NT2/D1 (cell line): ENCODE measurements at regions not wholly inside any gene's neighbourhood (a gene's known extent, or its start where the extent isn't known, plus 50 kb on each side); places are given as distances from the start of the nearest gene placed in this dataset.
"Not testable (repeated sequence)": the region's sequence is repeated elsewhere in the genome, so short reads cannot be mapped to it uniquely, and the experiment has no call there.

ENCODE experiments used
- DNase-seq: peaks from one replicate; pipeline ENCODE4 v3.0.0-alpha.2; 2011; ENCODE audit warnings: low read depth, low spot score
- H3K27me3 ChIP-seq: 2 replicates; pipeline ENCODE4 v1.6.0; 2011; ENCODE audit warnings: mild to moderate bottlenecking; ENCODE audit not compliant: insufficient read length, insufficient read depth
- H3K36me3 ChIP-seq: 2 replicates; pipeline ENCODE4 v1.6.1; 2011; ENCODE audit warnings: mild to moderate bottlenecking, low read length, mixed read lengths; ENCODE audit not compliant: insufficient read depth, insufficient read length
- H3K4me1 ChIP-seq: 2 replicates; pipeline ENCODE4 v1.5.1; 2011; ENCODE audit not compliant: insufficient read depth, insufficient read length
- H3K4me3 ChIP-seq: 2 replicates; pipeline ENCODE4 v1.5.1; 2011; ENCODE audit warnings: low read depth; ENCODE audit not compliant: insufficient read length
- H3K9ac ChIP-seq: 2 replicates; pipeline ENCODE4 v1.6.0; 2011; ENCODE audit warnings: low read depth; ENCODE audit not compliant: insufficient read length
- H3K9me3 ChIP-seq: 2 replicates; pipeline ENCODE4 v1.5.1; 2011; ENCODE audit warnings: mild to moderate bottlenecking, low read length; ENCODE audit not compliant: insufficient read depth
- SUZ12 ChIP-seq: IDR thresholded peaks from 2 replicates; pipeline ENCODE4 v1.6.1; 2011; ENCODE audit not compliant: insufficient read length, insufficient read depth; ENCODE audit errors: extremely low read depth
- YY1 ChIP-seq: IDR thresholded peaks from 2 replicates; pipeline ENCODE4 v1.6.1; 2011; ENCODE audit not compliant: insufficient read length, insufficient read depth
- ZNF274 ChIP-seq: IDR thresholded peaks from 2 replicates; pipeline ENCODE4 v1.6.1; 2011; ENCODE audit warnings: mild to moderate bottlenecking, low read depth, low read length

GRCh38 chr2:35463805-35464596 is 891.6 kb upstream of the CRIM1 start:
- Histone ChIP-seq H3K9ac (no peak overlapping the region), H3K4me1 (no peaks in the 10 kb centered on the region), H3K4me3 (no peak overlapping the region)

GRCh38 chr2:35462226-35462998 is 893.2 kb upstream of the CRIM1 start:
- TF ChIP-seq ZNF274, result no peak
- no peak for TF ChIP-seq YY1
- no peak for TF ChIP-seq SUZ12
- H3K36me3 ChIP-seq, result no peaks in the 10 kb centered on the region
- no peak overlapping the region for H3K4me3 ChIP-seq
- H3K27me3 ChIP-seq, result no peaks in the 10 kb centered on the region
- no peak overlapping the region for H3K9ac ChIP-seq
- no peak for DNase-seq
- H3K4me1 ChIP-seq, result no peaks in the 10 kb centered on the region
- no peaks in the 10 kb centered on the region for H3K9me3 ChIP-seq

More at GRCh38 chr2:35463805-35464596, 891.6 kb upstream of the CRIM1 start:
- no peak for DNase-seq
- Histone ChIP-seq H3K36me3 (no peaks in the 10 kb centered on the region), H3K9me3 (no peaks in the 10 kb centered on the region), H3K27me3 (no peaks in the 10 kb centered on the region)
- TF ChIP-seq YY1 (no peak), ZNF274 (no peak), SUZ12 (no peak)

GRCh38 chr2:35461406-35461805 is 894.2 kb upstream of the CRIM1 start:
- Histone ChIP-seq H3K9ac (no peak overlapping the region), H3K9me3 (no peaks in the 10 kb centered on the region), H3K4me1 (no peaks in the 10 kb centered on the region), H3K4me3 (no peak overlapping the region), H3K27me3 (no peaks in the 10 kb centered on the region), H3K36me3 (no peaks in the 10 kb centered on the region)
- no peak for DNase-seq
- no peak for TF ChIP-seq YY1
- no peak for TF ChIP-seq SUZ12
- no peak for TF ChIP-seq ZNF274

GRCh38 chr2:35454966-35455638 is 900.5 kb upstream of the CRIM1 start:
- H3K4me1 ChIP-seq, result no peaks in the 10 kb centered on the region
- no peak overlapping the region for H3K9ac ChIP-seq
- DNase-seq, result peak; percentile 11
- H3K9me3 ChIP-seq, result no peaks in the 10 kb centered on the region
- TF ChIP-seq SUZ12, result no peak
- TF ChIP-seq YY1, result no peak
- no peak for TF ChIP-seq ZNF274
- no peaks in the 10 kb centered on the region for H3K27me3 ChIP-seq
- no peaks in the 10 kb centered on the region for H3K36me3 ChIP-seq
- H3K4me3 ChIP-seq, result no peak overlapping the region

GRCh38 chr2:35447821-35448220 is 907.8 kb upstream of the CRIM1 start:
- DNase-seq, result no peak
- no peaks in the 10 kb centered on the region for H3K4me1 ChIP-seq
- H3K9me3 ChIP-seq, result no peaks in the 10 kb centered on the region
- H3K36me3 ChIP-seq, result no peaks in the 10 kb centered on the region
- H3K9ac ChIP-seq, result no peak overlapping the region
- H3K4me3 ChIP-seq, result no peak overlapping the region
- no peaks in the 10 kb centered on the region for H3K27me3 ChIP-seq
- TF ChIP-seq YY1 (no peak), SUZ12 (no peak), ZNF274 (no peak)

- no peaks in the 10 kb centered on the region for H3K36me3 ChIP-seq
- no peaks in the 10 kb centered on the region for H3K27me3 ChIP-seq
- no peak for DNase-seq
- no peak overlapping the region for H3K4me3 ChIP-seq
- H3K4me1 ChIP-seq, result no peaks in the 10 kb centered on the region
- no peaks in the 10 kb centered on the region for H3K9me3 ChIP-seq
- TF ChIP-seq YY1, result no peak
- no peak for TF ChIP-seq SUZ12
- no peak for TF ChIP-seq ZNF274
- no peak overlapping the region for H3K9ac ChIP-seq
Observed at GRCh38 chr2:35447215-35447614, 908.4 kb upstream of the CRIM1 start.

- TF ChIP-seq YY1 (no peak), SUZ12 (no peak), ZNF274 (no peak)
- Histone ChIP-seq H3K4me1 (no peaks in the 10 kb centered on the region), H3K9ac (no peak overlapping the region), H3K36me3 (no peaks in the 10 kb centered on the region), H3K27me3 (no peaks in the 10 kb centered on the region), H3K4me3 (no peak overlapping the region), H3K9me3 (no peaks in the 10 kb centered on the region)
- DNase-seq, result no peak
Observed at GRCh38 chr2:35443087-35443486, 912.5 kb upstream of the CRIM1 start.

- not testable (repeated sequence) for H3K36me3 ChIP-seq, DNase-seq, H3K9ac ChIP-seq, H3K27me3 ChIP-seq, H3K9me3 ChIP-seq, H3K4me1 ChIP-seq, H3K4me3 ChIP-seq
Observed at GRCh38 chr2:35441575-35441974, 914.0 kb upstream of the CRIM1 start.

- H3K9me3 ChIP-seq, DNase-seq, H3K27me3 ChIP-seq, H3K4me3 ChIP-seq, H3K9ac ChIP-seq, H3K36me3 ChIP-seq, H3K4me1 ChIP-seq: not testable (repeated sequence)
Observed at GRCh38 chr2:35440308-35440707, 915.3 kb upstream of the CRIM1 start.

- H3K4me1 ChIP-seq, H3K9ac ChIP-seq, H3K27me3 ChIP-seq, H3K4me3 ChIP-seq, H3K9me3 ChIP-seq, H3K36me3 ChIP-seq: not testable (repeated sequence)
- DNase-seq, result peak; percentile 8
Observed at GRCh38 chr2:35436893-35437292, 918.7 kb upstream of the CRIM1 start.
